Nephron (organoid): ENCODE measurements at regions not wholly inside any gene's neighbourhood (a gene's known extent, or its start where the extent isn't known, plus 50 kb on each side); places are given as distances from the start of the nearest gene placed in this dataset.
A peak's percentile ranks its signal among the peaks of the same experiment; 100 is the strongest.

Experiments used
- H3K27ac Mint-ChIP-seq, 3 experiments: 2 replicates each; pipeline ENCODE4 v1.8.0; 2020; ENCODE audit warnings: mixed read lengths in 3 of 3, mild to moderate bottlenecking in 2 of 3, moderate library complexity in 1 of 3
- H3K27me3 Mint-ChIP-seq: 2 replicates; pipeline ENCODE4 v1.8.0; 2021; ENCODE audit warnings: low read depth, mild to moderate bottlenecking, moderate library complexity, mixed read lengths
- H3K36me3 Mint-ChIP-seq: 2 replicates; pipeline ENCODE4 v1.8.0; 2020; ENCODE audit warnings: low read depth, mixed read lengths
- H3K4me1 Mint-ChIP-seq: 2 replicates; pipeline ENCODE4 v1.8.0; 2020; ENCODE audit warnings: mixed read lengths
- H3K4me3 Mint-ChIP-seq, 3 experiments: 2 replicates each; pipeline ENCODE4 v1.8.0; 2020; ENCODE audit warnings: mild to moderate bottlenecking in 3 of 3, mixed read lengths in 3 of 3, moderate library complexity in 2 of 3
- H3K9me3 Mint-ChIP-seq: 2 replicates; pipeline ENCODE4 v1.8.0; 2020; ENCODE audit warnings: mixed read lengths
- TF ChIP-seq, protein P1 (sequence below), 3 experiments: fragments of 200-600 bp; sonication (generic); IDR thresholded peaks; one replicate each; pipeline ENCODE4 v1.5.0; 2021; ENCODE audit warnings: antibody characterized with exemption in 3 of 3; ENCODE audit not compliant: unreplicated experiment in 3 of 3

DNA sequence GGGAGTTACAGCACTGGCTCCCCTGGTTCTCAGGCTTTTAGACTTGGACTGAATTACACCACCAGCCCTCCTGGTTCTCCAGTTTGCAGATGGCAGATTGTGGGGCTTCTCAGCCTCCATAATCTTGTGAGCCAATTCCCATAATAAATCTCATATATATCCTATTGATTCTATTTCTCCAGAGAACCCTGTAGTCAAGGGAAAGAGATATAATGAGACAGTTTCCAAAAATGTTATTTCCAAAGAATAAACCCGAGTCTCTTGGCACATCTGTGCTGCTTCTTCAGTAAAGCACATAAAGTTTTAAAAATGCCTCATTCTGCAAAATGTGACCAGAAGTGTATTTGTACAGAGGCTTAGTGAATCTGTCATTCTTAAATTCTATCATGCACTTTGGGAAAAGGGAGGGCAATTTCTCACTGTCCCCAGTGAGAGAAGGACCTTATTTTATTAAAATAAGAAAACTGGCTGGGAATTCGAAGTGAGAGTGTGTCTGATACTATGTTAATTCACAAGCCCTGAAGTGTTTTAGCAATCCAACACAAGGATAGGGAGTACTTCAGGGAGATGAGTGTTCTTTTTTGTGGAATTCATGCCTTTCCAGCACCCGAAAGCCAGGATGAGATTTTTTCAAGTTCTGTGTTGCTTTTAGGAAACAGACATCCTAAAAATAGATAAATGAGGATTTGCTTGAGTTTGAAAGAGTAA, 282.4 kb upstream of the CHAC2 start:
- no peaks in the 10 kb centered on the region for H3K36me3 Mint-ChIP-seq
- peaks cover 3% of the 10 kb centered on the region for H3K9me3 Mint-ChIP-seq

DNA sequence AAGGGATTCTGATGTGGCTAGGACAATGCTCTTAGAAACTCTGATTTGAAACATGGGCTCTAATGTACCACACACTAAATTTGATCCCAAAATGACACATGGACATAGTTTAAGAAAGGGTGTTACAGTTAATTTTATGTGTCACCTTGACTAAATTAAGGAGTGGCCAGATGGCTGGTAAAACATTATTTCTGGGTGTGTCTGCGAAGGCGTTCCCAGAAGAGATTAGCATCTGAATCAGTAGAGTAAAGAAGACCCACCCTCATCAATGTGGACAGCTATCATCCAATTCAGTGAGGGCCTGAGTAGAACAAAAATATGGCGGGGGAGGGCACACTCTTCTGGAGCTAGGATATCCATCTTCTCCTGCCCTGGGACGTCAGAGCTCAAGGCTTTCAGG, 283.1 kb upstream of the CHAC2 start:
- H3K4me3 Mint-ChIP-seq, result no peak overlapping the region
- no peaks in the 10 kb centered on the region for H3K4me1 Mint-ChIP-seq
- H3K36me3 Mint-ChIP-seq, result no peaks in the 10 kb centered on the region
- peaks cover 3% of the 10 kb centered on the region for H3K9me3 Mint-ChIP-seq
- TF ChIP-seq, protein P1, sequence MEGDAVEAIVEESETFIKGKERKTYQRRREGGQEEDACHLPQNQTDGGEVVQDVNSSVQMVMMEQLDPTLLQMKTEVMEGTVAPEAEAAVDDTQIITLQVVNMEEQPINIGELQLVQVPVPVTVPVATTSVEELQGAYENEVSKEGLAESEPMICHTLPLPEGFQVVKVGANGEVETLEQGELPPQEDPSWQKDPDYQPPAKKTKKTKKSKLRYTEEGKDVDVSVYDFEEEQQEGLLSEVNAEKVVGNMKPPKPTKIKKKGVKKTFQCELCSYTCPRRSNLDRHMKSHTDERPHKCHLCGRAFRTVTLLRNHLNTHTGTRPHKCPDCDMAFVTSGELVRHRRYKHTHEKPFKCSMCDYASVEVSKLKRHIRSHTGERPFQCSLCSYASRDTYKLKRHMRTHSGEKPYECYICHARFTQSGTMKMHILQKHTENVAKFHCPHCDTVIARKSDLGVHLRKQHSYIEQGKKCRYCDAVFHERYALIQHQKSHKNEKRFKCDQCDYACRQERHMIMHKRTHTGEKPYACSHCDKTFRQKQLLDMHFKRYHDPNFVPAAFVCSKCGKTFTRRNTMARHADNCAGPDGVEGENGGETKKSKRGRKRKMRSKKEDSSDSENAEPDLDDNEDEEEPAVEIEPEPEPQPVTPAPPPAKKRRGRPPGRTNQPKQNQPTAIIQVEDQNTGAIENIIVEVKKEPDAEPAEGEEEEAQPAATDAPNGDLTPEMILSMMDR (IDR thresholded peaks at IDR 0.05; ENCODE audit: unreplicated experiment in 3 of 3), result no peak
- H3K27me3 Mint-ChIP-seq, result no peaks in the 10 kb centered on the region
- H3K27ac Mint-ChIP-seq, result no peak overlapping the region

More for the DNA sequence above, 282.4 kb upstream of the CHAC2 start:
- H3K27ac Mint-ChIP-seq, result no peak overlapping the region
- TF ChIP-seq, protein P1 (IDR thresholded peaks at IDR 0.05; ENCODE audit: unreplicated experiment in 3 of 3), result no peak
- no peak overlapping the region for H3K4me3 Mint-ChIP-seq
- no peaks in the 10 kb centered on the region for H3K27me3 Mint-ChIP-seq
- H3K4me1 Mint-ChIP-seq, result peaks cover 4% of the 10 kb centered on the region

- Mint-ChIP-seq H3K36me3 (no peaks in the 10 kb centered on the region), H3K4me3 (no peak overlapping the region), H3K27me3 (no peaks in the 10 kb centered on the region), H3K4me1 (peaks cover 18% of the 10 kb centered on the region), H3K9me3 (peaks cover 3% of the 10 kb centered on the region), H3K27ac (no peak overlapping the region)
- TF ChIP-seq, protein P1 (IDR thresholded peaks at IDR 0.05; ENCODE audit: unreplicated experiment in 3 of 3), result no peak
Measured at GRCh38 chr2:53477517-53477916, 290.1 kb upstream of the CHAC2 start.

- Mint-ChIP-seq H3K27ac (no peak overlapping the region), H3K9me3 (no peaks in the 10 kb centered on the region), H3K4me1 (peaks cover 18% of the 10 kb centered on the region), H3K36me3 (no peaks in the 10 kb centered on the region), H3K4me3 (no peak overlapping the region), H3K27me3 (no peaks in the 10 kb centered on the region)
- TF ChIP-seq, protein P1 (IDR thresholded peaks at IDR 0.05; ENCODE audit: unreplicated experiment in 3 of 3), result no peak
Measured at GRCh38 chr2:53476834-53477233, 290.8 kb upstream of the CHAC2 start.

DNA sequence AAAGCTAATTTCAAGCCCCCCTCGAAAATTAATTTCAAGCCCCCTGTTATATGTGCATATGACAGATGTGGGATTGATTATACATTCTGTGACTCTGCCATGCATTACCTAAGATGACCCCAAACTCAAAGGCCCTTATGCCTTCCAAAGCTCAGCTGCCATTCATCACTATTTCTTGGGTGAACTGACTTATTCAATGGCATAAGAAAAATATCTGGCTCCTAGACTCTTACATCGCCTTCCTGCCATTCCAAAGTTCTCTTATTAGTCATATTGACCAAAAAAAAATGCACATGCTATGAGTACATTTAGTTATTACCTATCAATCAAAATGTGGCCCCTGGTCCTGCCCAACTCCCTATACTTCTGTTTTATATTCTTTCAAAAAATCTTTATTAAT, 291.8 kb upstream of the CHAC2 start:
- Mint-ChIP-seq H3K9me3 (no peaks in the 10 kb centered on the region), H3K27ac (peak overlapping the region in 2 of 3 experiments; percentile 4 to 36), H3K27me3 (no peaks in the 10 kb centered on the region), H3K4me3 (no peak overlapping the region), H3K4me1 (peaks cover 18% of the 10 kb centered on the region), H3K36me3 (no peaks in the 10 kb centered on the region)
- TF ChIP-seq, protein P1 (IDR thresholded peaks at IDR 0.05; ENCODE audit: unreplicated experiment in 3 of 3), result no peak

DNA sequence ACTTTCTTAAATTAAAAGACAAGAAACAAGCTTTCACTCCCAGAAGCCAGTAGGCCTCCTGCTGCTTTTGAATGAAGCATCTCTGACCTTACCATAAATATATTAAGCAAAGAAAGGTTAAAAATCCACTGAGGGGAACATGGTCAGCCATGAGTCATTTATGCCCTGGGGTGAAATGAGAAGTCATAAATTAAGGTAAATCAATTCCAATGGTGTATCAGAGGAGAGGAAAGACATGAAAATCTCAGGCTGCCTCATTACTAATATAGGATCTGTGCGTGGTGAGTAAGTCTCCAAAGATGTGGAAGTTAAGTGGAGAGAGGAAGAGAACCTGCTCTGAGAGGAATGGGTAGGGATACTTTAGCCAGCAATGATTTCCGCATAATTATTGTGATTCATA, 292.3 kb upstream of the CHAC2 start:
- Mint-ChIP-seq H3K4me3 (no peak overlapping the region), H3K27me3 (no peaks in the 10 kb centered on the region), H3K4me1 (peaks cover 18% of the 10 kb centered on the region), H3K27ac (peak overlapping the region; percentile 4 to 57 (median 36)), H3K36me3 (no peaks in the 10 kb centered on the region), H3K9me3 (no peaks in the 10 kb centered on the region)
- TF ChIP-seq, protein P1 (IDR thresholded peaks at IDR 0.05; ENCODE audit: unreplicated experiment in 3 of 3), result no peak
